Astrocyte (in vitro differentiated cells and primary cell): ENCODE measurements at regions not wholly inside any gene's neighbourhood (a gene's known extent, or its start where the extent isn't known, plus 50 kb on each side); places are given as distances from the start of the nearest gene placed in this dataset.

Source experiments
- DNase-seq: peaks from one replicate; pipeline ENCODE4 v3.0.0-alpha.2; 2010; ENCODE audit warnings: low read depth
- FAIRE-seq: peaks from 2 replicates; lab custom pipeline; 2011; peaks lifted over from hg19 to GRCh38; lab: Jason Lieb, UNC
- H2AFZ ChIP-seq: 2 replicates; pipeline ENCODE4 v1.6.0; 2012; ENCODE audit warnings: low read depth, low read length, inconsistent platforms
- H3K27ac ChIP-seq: 2 replicates; pipeline ENCODE4 v1.5.1; 2011; ENCODE audit warnings: low read depth, low read length, inconsistent platforms
- H3K27me3 ChIP-seq: 2 replicates; pipeline ENCODE4 v1.6.0; 2011; ENCODE audit warnings: low read length, inconsistent platforms; ENCODE audit not compliant: insufficient read depth
- H3K36me3 ChIP-seq: 2 replicates; pipeline ENCODE4 v1.5.1; 2011; ENCODE audit warnings: low read length, inconsistent platforms; ENCODE audit not compliant: insufficient read depth
- H3K4me1 ChIP-seq: 2 replicates; pipeline ENCODE4 v1.5.1; 2011; ENCODE audit warnings: low read length, inconsistent platforms; ENCODE audit not compliant: insufficient read depth
- H3K4me2 ChIP-seq: 2 replicates; pipeline ENCODE4 v1.6.0; 2012; ENCODE audit warnings: low read length, inconsistent platforms
- H3K4me3 ChIP-seq: 2 replicates; pipeline ENCODE4 v1.5.1; 2011; ENCODE audit warnings: low read depth, mild to moderate bottlenecking, low read length, inconsistent platforms; ENCODE audit not compliant: insufficient read depth
- H3K79me2 ChIP-seq: 2 replicates; pipeline ENCODE4 v1.6.0; 2012; ENCODE audit warnings: mild to moderate bottlenecking, low read length, inconsistent platforms; ENCODE audit not compliant: insufficient read depth
- H3K9ac ChIP-seq: 2 replicates; pipeline ENCODE4 v1.6.0; 2012; ENCODE audit warnings: mild to moderate bottlenecking, low read length, inconsistent platforms
- H3K9me3 ChIP-seq: 2 replicates; pipeline ENCODE4 v1.5.1; 2012; ENCODE audit warnings: low read depth, mild to moderate bottlenecking, low read length, inconsistent platforms; ENCODE audit not compliant: insufficient read depth
- H4K20me1 ChIP-seq: 2 replicates; pipeline ENCODE4 v1.6.0; 2012; ENCODE audit warnings: low read length, inconsistent platforms; ENCODE audit not compliant: insufficient read depth
- H3K27ac Mint-ChIP-seq: one replicate; pipeline ENCODE4 v1.8.0; 2021; ENCODE audit warnings: mild to moderate bottlenecking, mixed read lengths; ENCODE audit not compliant: unreplicated experiment
- H3K27me3 Mint-ChIP-seq: one replicate; pipeline ENCODE4 v1.8.0; 2021; ENCODE audit warnings: low read depth, mixed read lengths; ENCODE audit not compliant: unreplicated experiment
- H3K36me3 Mint-ChIP-seq: one replicate; pipeline ENCODE4 v1.8.0; 2021; ENCODE audit warnings: low read depth, mixed read lengths; ENCODE audit not compliant: unreplicated experiment
- H3K4me1 Mint-ChIP-seq: one replicate; pipeline ENCODE4 v1.8.0; 2021; ENCODE audit warnings: low read depth, mixed read lengths; ENCODE audit not compliant: unreplicated experiment
- H3K4me3 Mint-ChIP-seq: one replicate; pipeline ENCODE4 v1.8.0; 2021; ENCODE audit warnings: mild to moderate bottlenecking, moderate library complexity, mixed read lengths; ENCODE audit not compliant: unreplicated experiment
- H3K9me3 Mint-ChIP-seq: one replicate; pipeline ENCODE4 v1.8.0; 2021; ENCODE audit warnings: mild to moderate bottlenecking, mixed read lengths; ENCODE audit not compliant: unreplicated experiment
- CTCF ChIP-seq: IDR thresholded peaks from 2 replicates; pipeline ENCODE4 v1.5.1; 2011; ENCODE audit warnings: low read depth, mild to moderate bottlenecking, inconsistent platforms, low read length, moderate library complexity; ENCODE audit not compliant: insufficient read depth
- EZH2 ChIP-seq: IDR thresholded peaks from 2 replicates; pipeline ENCODE4 v1.6.1; 2012; ENCODE audit warnings: mild to moderate bottlenecking, low read length, inconsistent platforms; ENCODE audit not compliant: insufficient read depth

- Mint-ChIP-seq H3K27ac (no peak overlapping the region), H3K27me3 (peaks cover 67% of the 10 kb centered on the region), H3K36me3 (no peaks in the 10 kb centered on the region), H3K4me1 (no peaks in the 10 kb centered on the region), H3K4me3 (no peak overlapping the region), H3K9me3 (peaks cover 6% of the 10 kb centered on the region)
- FAIRE-seq: no peak
- Histone ChIP-seq H3K27ac (no peak overlapping the region), H3K4me1 (no peaks in the 10 kb centered on the region), H3K4me2 (no peak overlapping the region), H3K36me3 (no peaks in the 10 kb centered on the region), H3K9ac (no peak overlapping the region), H3K9me3 (peaks cover 15% of the 10 kb centered on the region), H3K79me2 (no peaks in the 10 kb centered on the region), H2AFZ (no peak overlapping the region), H3K27me3 (no peaks in the 10 kb centered on the region), H3K4me3 (no peak overlapping the region), H4K20me1 (no peaks in the 10 kb centered on the region)
- TF ChIP-seq CTCF (no peak), EZH2 (no peak)
- no peak for DNase-seq
These were observed 205.9 kb upstream of the PPP2R2D start for GRCh38 chr10:131694781-131695495.

GRCh38 chr10:131695496-131696165 is 205.2 kb upstream of the PPP2R2D start:
- no peak overlapping the region for H3K27ac Mint-ChIP-seq
- Histone ChIP-seq H2AFZ (no peak overlapping the region), H3K9me3 (peaks cover 10% of the 10 kb centered on the region), H3K79me2 (no peaks in the 10 kb centered on the region), H3K4me3 (no peak overlapping the region), H3K9ac (no peak overlapping the region), H3K27ac (no peak overlapping the region), H3K4me1 (no peaks in the 10 kb centered on the region), H3K36me3 (no peaks in the 10 kb centered on the region), H3K4me2 (no peak overlapping the region), H3K27me3 (no peaks in the 10 kb centered on the region), H4K20me1 (no peaks in the 10 kb centered on the region)
- peaks cover 6% of the 10 kb centered on the region for H3K9me3 Mint-ChIP-seq
- TF ChIP-seq CTCF (no peak), EZH2 (no peak)
- H3K4me3 Mint-ChIP-seq: no peak overlapping the region
- DNase-seq: no peak
- H3K36me3 Mint-ChIP-seq: peaks cover 1% of the 10 kb centered on the region
- no peak for FAIRE-seq
- H3K27me3 Mint-ChIP-seq: peaks cover 66% of the 10 kb centered on the region
- no peaks in the 10 kb centered on the region for H3K4me1 Mint-ChIP-seq
